ENCODE measurements at regions not wholly inside any gene's neighbourhood (a gene's known extent, or its start where the extent isn't known, plus 50 kb on each side); places are given as distances from the start of the nearest gene placed in this dataset.

- H3K9me3 ChIP-seq: no peaks in the 10 kb centered on the region
- no peak overlapping the region for H3K27ac ChIP-seq
- DNase-seq (no peak), ATAC-seq (no peak)
- no peaks in the 10 kb centered on the region for H3K27me3 ChIP-seq
- TF ChIP-seq POLR2A (IDR thresholded peaks at IDR 0.05) (no peak), CTCF (IDR thresholded peaks at IDR 0.05) (no peak)
- intact Hi-C loops (cut with DNase I): no loop called here
- no peaks in the 10 kb centered on the region for H3K4me1 ChIP-seq
- no peaks in the 10 kb centered on the region for H3K36me3 ChIP-seq
- H3K4me3 ChIP-seq: no peak overlapping the region
- WGBS (ENCODE audit: insufficient coverage, low coverage, low lambda C conversion rate, missing lambda C conversion rate): 76% methylated on average over 8 of the region's 13 CpGs
These were observed 723.2 kb downstream of the UQCRFS1 start for GRCh38 chr19:28489776-28490175.

- Histone ChIP-seq H3K4me1 (no peaks in the 10 kb centered on the region), H3K4me3 (no peak overlapping the region), H3K9me3 (no peaks in the 10 kb centered on the region), H3K27me3 (no peaks in the 10 kb centered on the region), H3K36me3 (no peaks in the 10 kb centered on the region), H3K27ac (no peak overlapping the region)
- intact Hi-C loops (cut with DNase I): no loop called here
- DNase-seq (no peak), ATAC-seq (peak in 1 of 4 donors; percentile 33)
- no peak for TF ChIP-seq POLR2A (IDR thresholded peaks at IDR 0.05)
- no peak for TF ChIP-seq CTCF (IDR thresholded peaks at IDR 0.05)
- 71% methylated on average over 4 of the region's 9 CpGs for WGBS (ENCODE audit: insufficient coverage, low coverage, low lambda C conversion rate, missing lambda C conversion rate)
These were observed 723.8 kb downstream of the UQCRFS1 start for GRCh38 chr19:28489126-28489660.

GRCh38 chr19:28487999-28488398 is 725.0 kb downstream of the UQCRFS1 start:
- no peak for ATAC-seq
- no peak for DNase-seq
- Histone ChIP-seq H3K4me1 (no peaks in the 10 kb centered on the region), H3K27ac (no peak overlapping the region), H3K4me3 (no peak overlapping the region), H3K9me3 (no peaks in the 10 kb centered on the region), H3K36me3 (no peaks in the 10 kb centered on the region), H3K27me3 (no peaks in the 10 kb centered on the region)
- intact Hi-C loops (cut with DNase I): no loop called here
- no peak for TF ChIP-seq CTCF (IDR thresholded peaks at IDR 0.05)
- no peak for TF ChIP-seq POLR2A (IDR thresholded peaks at IDR 0.05)
- 74% methylated on average over 6 of the region's 6 CpGs for WGBS (ENCODE audit: insufficient coverage, low coverage, low lambda C conversion rate, missing lambda C conversion rate)

- Histone ChIP-seq H3K4me3 (no peak overlapping the region), H3K36me3 (no peaks in the 10 kb centered on the region), H3K27me3 (no peaks in the 10 kb centered on the region), H3K9me3 (no peaks in the 10 kb centered on the region), H3K4me1 (no peaks in the 10 kb centered on the region), H3K27ac (no peak overlapping the region)
- no peak for DNase-seq
- TF ChIP-seq POLR2A (IDR thresholded peaks at IDR 0.05) (no peak), CTCF (IDR thresholded peaks at IDR 0.05) (no peak)
- no peak for ATAC-seq
- intact Hi-C loops (cut with DNase I): no loop called here
These were observed 726.0 kb downstream of the UQCRFS1 start for GRCh38 chr19:28486926-28487325.

- TF ChIP-seq CTCF (IDR thresholded peaks at IDR 0.05): no peak
- no peaks in the 10 kb centered on the region for H3K27me3 ChIP-seq
- no peak overlapping the region for H3K27ac ChIP-seq
- no peaks in the 10 kb centered on the region for H3K9me3 ChIP-seq
- intact Hi-C loops (cut with DNase I): no loop called here
- ATAC-seq: no peak
- H3K4me3 ChIP-seq: no peak overlapping the region
- no peak for DNase-seq
- WGBS (ENCODE audit: insufficient coverage, low coverage, low lambda C conversion rate, missing lambda C conversion rate): 83% methylated on average over 3 of the region's 3 CpGs
- H3K4me1 ChIP-seq: peaks cover 0 to 2% (median under 1%) of the 10 kb centered on the region in 4 donors
- no peaks in the 10 kb centered on the region for H3K36me3 ChIP-seq
These were observed 726.5 kb downstream of the UQCRFS1 start for GRCh38 chr19:28486473-28486872.
